NCI-H2029 (cell line): ENCODE measurements at regions not wholly inside any gene's neighbourhood (a gene's known extent, or its start where the extent isn't known, plus 50 kb on each side); places are given as distances from the start of the nearest gene placed in this dataset.
"Not testable (repeated sequence)": the region's sequence is repeated elsewhere in the genome, so short reads cannot be mapped to it uniquely, and the experiment has no call there.

Source experiments
- DNase-seq: peaks from one replicate; lab custom pipeline; 2025; lab: John Stamatoyannopoulos, UW

GRCh38 chr4:115470763-115471162 is 357.3 kb upstream of the NDST4 start:
- DNase-seq = no peak

- not testable (repeated sequence) for DNase-seq
Measured at GRCh38 chr4:115459301-115459700, 345.9 kb upstream of the NDST4 start.

DNA sequence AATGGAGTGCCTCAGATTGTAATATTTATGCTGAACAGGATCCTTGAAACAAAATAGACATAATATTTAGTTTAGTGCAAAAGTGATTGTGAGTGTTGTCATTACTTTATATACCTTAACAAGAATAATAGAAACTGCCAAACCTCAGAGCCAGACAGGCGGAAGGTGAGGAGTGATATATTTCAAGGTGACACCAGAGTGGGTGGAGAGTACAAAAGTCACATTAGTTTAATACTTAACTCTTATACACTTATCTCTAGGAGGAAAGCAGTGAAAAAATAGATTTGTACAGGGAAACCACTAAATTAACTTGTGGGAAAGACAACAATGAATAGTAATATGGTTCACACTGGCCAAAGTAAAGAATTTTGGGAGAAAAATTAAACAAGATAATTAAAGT is 342.8 kb upstream of the NDST4 start:
- no peak for DNase-seq

DNA sequence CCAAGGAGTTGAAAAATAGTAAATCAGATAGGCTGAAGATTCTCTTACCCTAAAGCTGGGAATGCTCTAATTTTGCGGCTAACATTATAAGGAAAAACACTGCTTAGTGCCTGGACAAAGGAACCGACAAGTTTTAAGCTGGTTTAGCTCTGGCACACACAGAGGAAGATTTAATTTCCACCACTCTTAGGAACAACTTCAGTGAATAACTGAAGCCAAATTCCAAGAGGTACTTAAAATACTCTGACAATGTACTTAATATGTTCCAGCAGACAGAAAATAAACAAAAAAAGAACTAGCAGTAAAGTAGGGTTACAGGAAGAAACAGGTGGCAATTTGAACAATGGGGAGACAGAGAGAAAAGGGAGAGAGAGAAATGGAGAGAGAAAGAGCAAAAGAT is 340.8 kb upstream of the NDST4 start:
- no peak for DNase-seq

GRCh38 chr4:115453416-115453815 is 340.0 kb upstream of the NDST4 start:
- DNase-seq = no peak

DNA sequence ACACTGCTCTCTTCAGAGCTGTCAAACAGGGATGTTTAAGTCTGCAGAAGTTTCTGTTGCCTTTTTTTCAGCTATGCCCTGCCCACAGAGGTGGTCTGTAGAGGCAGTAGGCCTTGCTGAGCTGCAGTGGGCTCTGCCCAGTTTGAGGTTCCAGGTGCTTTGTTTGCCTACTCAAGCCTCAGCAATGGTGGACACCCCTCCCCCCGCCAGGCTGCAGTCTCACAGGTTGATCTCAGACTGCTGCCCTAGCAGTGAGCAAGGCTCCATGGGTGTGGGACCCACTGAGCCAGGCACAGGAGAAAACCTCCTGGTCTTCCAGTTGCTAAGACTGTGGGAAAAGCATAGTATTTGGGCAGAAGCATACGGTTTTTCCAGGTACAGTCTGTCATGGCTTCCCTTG is 338.8 kb upstream of the NDST4 start:
- DNase-seq = not testable (repeated sequence)

GRCh38 chr4:115437739-115438138 is 324.3 kb upstream of the NDST4 start:
- DNase-seq = no peak

GRCh38 chr4:115433491-115433890 is 320.1 kb upstream of the NDST4 start:
- DNase-seq = no peak

GRCh38 chr4:115430024-115430423 is 316.6 kb upstream of the NDST4 start:
- DNase-seq = no peak

DNA sequence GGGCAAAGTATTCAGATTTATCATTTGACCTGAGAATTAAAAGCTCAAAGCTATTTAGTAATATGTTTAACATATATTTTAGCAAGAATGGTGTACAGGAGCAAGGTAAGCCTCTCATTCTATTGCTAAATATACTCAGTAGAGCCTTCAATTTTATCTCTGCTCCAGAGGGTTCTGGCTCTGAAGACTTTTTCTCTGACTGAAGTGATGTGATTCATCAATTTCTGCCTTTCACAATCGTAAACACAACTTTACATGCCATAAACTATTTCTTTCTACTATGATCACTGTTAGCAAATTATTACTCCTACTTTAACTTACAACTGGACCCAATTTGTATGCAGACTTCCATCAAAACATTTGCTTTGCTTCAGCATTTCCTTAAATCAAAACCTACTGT is 315.0 kb upstream of the NDST4 start:
- DNase-seq = no peak

- no peak for DNase-seq
Measured at GRCh38 chr4:115424852-115425251, 311.4 kb upstream of the NDST4 start.

GRCh38 chr4:115418635-115419396 is 305.4 kb upstream of the NDST4 start:
- no peak for DNase-seq

GRCh38 chr4:115396034-115396433 is 282.6 kb upstream of the NDST4 start:
- no peak for DNase-seq

DNA sequence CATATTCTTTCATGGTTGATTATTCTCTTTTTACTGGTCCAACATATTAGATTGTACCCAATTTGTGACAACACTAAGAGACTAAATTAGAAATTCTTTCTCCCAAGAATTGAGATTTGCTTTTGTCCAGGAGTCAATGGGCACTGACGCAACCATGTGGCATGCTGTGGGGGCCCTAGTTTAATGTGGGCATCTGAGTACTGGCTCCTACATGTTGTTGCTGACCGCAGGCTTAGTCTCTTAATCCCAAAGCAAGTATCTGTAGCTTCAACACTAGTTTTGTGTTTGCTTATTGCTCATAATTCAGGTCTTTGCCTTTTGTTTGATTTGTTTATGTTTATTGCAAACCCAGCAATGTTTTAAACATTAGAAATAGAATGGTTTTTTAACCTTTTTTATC is 263.4 kb upstream of the NDST4 start:
- DNase-seq = no peak

- DNase-seq = no peak
Measured at GRCh38 chr4:115374621-115375020, 261.2 kb upstream of the NDST4 start.

DNA sequence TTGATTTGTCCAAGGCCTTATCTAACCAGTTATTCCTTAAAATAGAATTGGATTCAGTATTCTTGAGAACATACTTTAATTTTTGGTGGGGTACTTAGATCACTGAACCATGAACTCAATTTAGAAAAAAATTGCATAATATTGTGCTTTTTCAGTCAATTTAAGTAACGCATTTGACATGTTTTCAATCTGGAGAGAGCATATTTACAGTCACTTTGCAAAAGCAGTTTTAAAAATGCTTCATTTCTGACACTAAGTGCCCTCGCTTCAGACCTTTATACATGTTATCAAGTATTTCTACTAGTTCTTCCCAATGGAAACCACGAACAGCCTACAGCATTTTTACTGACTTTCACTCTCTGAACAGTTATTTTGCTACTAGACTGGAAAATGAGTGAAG is 257.1 kb upstream of the NDST4 start:
- no peak for DNase-seq

- DNase-seq = no peak
Measured at GRCh38 chr4:115370012-115370411, 256.6 kb upstream of the NDST4 start.

- DNase-seq = no peak
Measured at GRCh38 chr4:115366390-115366789, 253.0 kb upstream of the NDST4 start.

GRCh38 chr4:115365185-115365584 is 251.8 kb upstream of the NDST4 start:
- DNase-seq = no peak

GRCh38 chr4:115361781-115362180 is 248.4 kb upstream of the NDST4 start:
- no peak for DNase-seq

GRCh38 chr4:115360431-115360830 is 247.0 kb upstream of the NDST4 start:
- no peak for DNase-seq

GRCh38 chr4:115357776-115358175 is 244.4 kb upstream of the NDST4 start:
- DNase-seq = no peak

DNA sequence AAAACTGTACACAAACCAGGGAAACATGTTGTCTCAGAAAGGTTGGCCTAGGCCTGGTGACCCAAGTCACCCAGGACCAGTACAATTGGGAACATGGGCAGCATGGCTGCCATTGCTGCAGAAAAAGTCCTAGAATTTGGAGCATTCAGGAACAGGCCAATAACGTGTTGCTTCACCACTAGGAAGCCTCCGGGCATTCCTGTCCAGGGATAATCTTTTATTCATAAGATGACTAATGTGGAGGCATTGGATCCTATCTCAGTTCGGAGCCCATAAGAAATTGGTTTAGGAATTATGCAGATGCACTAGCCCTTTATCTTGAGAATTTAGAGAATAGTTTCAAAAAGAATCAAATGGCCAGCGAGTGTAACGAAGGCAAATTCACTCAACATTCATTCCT is 242.8 kb upstream of the NDST4 start:
- DNase-seq = no peak

GRCh38 chr4:115355329-115355728 is 241.9 kb upstream of the NDST4 start:
- DNase-seq = no peak
